HCT116 (cell line): ENCODE measurements at regions not wholly inside any gene's neighbourhood (a gene's known extent, or its start where the extent isn't known, plus 50 kb on each side); places are given as distances from the start of the nearest gene placed in this dataset.

ENCODE experiments used
- ATAC-seq: fragments of 200-7000 bp; cut with Tn5 transposase; 2 replicates; pipeline ENCODE4 v1.9.1; 2020; ENCODE audit warnings: mild to moderate bottlenecking, moderate library complexity
- BruUV-seq: library from RNA; stranded (reverse); fragments of 400-500 nt; replicated peaks from 2 replicates; lab custom pipeline; 2021; lab: Mats Ljungman, UMichigan
- CTCF ChIA-PET: fragments of 300-600 bp; sonication (Branson Sonifier 250); formaldehyde crosslinking; loops from one replicate; lab custom pipeline; 2021; ENCODE audit warnings: antibody characterized with exemption; lab: Charles Lee
- POLR2A ChIA-PET: fragments of 300-600, 350-600 bp; sonication (Branson Sonifier 250); formaldehyde crosslinking; loops from one replicate; lab custom pipeline; 2021; ENCODE audit warnings: antibody characterized with exemption; lab: Charles Lee
- RAD21 ChIA-PET, 2 experiments: fragments of 300-600 bp; sonication (Branson Sonifier 250); formaldehyde crosslinking; loops; one replicate each; lab custom pipeline; 2023; ENCODE audit warnings: low total read pairs in 2 of 2; ENCODE audit not compliant: uncharacterized antibody in 2 of 2, unreplicated experiment in 2 of 2, low non-redundant PET in 1 of 2; lab: Charles Lee
- DNase-seq: peaks from one replicate; pipeline ENCODE4 v3.0.0-alpha.2; 2010; ENCODE audit warnings: low read depth, low spot score
- H2AFZ ChIP-seq: fragments of 200-600 bp; shearing (Covaris generic), sonication (generic); 2 replicates; pipeline ENCODE4 v1.6.1; 2017; ENCODE audit warnings: low read depth, mixed run types, mixed read lengths, antibody characterized with exemption, low read length; ENCODE audit not compliant: poor library complexity, severe bottlenecking
- H3K27ac ChIP-seq: 2 replicates; pipeline ENCODE4 v1.5.1; 2012; ENCODE audit warnings: low read depth, low read length
- H3K27me3 ChIP-seq: fragments of 200-600 bp; sonication (generic); 2 replicates; pipeline ENCODE4 v1.6.1; 2016; ENCODE audit warnings: mixed run types, low read length, mixed read lengths; ENCODE audit not compliant: insufficient read depth
- H3K36me3 ChIP-seq, 2 experiments: fragments of 200-500 bp in 1 of 2; fragments of 200-600 bp in 1 of 2; sonication (Bioruptor generic) in 1 of 2; sonication (generic) in 1 of 2; 2 replicates each; pipeline versions ENCODE4 v1.5.1 to v1.6.1; 2014 to 2016; ENCODE audit warnings: low read length in 2 of 2, inconsistent platforms in 1 of 2, mixed read lengths in 1 of 2, mixed run types in 1 of 2; ENCODE audit not compliant: insufficient read depth in 2 of 2, control insufficient read depth in 1 of 2
- H3K4me1 ChIP-seq, 2 experiments: fragments of 200-600 bp in 1 of 2; sonication (generic) in 1 of 2; 2 replicates each; pipeline versions ENCODE4 v1.5.1 to v1.6.1; 2012 to 2017; ENCODE audit warnings: low read length in 2 of 2, inconsistent platforms in 1 of 2, mild to moderate bottlenecking in 1 of 2, mixed read lengths in 1 of 2, mixed run types in 1 of 2, moderate library complexity in 1 of 2; ENCODE audit not compliant: insufficient read depth in 2 of 2, control insufficient read depth in 1 of 2
- H3K4me2 ChIP-seq: fragments of 200-600 bp; sonication (generic); 2 replicates; pipeline ENCODE4 v1.6.1; 2017; ENCODE audit warnings: mixed run types, low read length, mixed read lengths
- H3K4me3 ChIP-seq, 2 experiments: fragments of 200-600 bp in 1 of 2; sonication (generic) in 1 of 2; replicated peaks in 1 of 2; 2 replicates each; pipeline ENCODE4 v1.5.1; 2011 to 2016; ENCODE audit warnings: low read length in 2 of 2, control low read depth in 1 of 2, low read depth in 1 of 2, mild to moderate bottlenecking in 1 of 2, mixed read lengths in 1 of 2, mixed run types in 1 of 2
- H3K79me2 ChIP-seq: fragments of 200-600 bp; sonication (generic); 2 replicates; pipeline ENCODE4 v1.6.1; 2017; ENCODE audit warnings: mild to moderate bottlenecking, mixed run types, low read length, moderate library complexity, mixed read lengths; ENCODE audit not compliant: insufficient read depth
- H3K9ac ChIP-seq: fragments of 200-600 bp; sonication (generic); 2 replicates; pipeline ENCODE4 v1.6.1; 2016; ENCODE audit warnings: low read length, mixed read lengths
- H3K9me2 ChIP-seq: fragments of 200-600 bp; sonication (generic), shearing (Covaris generic); 2 replicates; pipeline ENCODE4 v1.6.1; 2017; ENCODE audit warnings: mixed run types, mild to moderate bottlenecking, moderate library complexity; ENCODE audit not compliant: insufficient read depth
- H3K9me3 ChIP-seq, 2 experiments: fragments of 200-500 bp in 1 of 2; fragments of 200-600 bp in 1 of 2; sonication (Bioruptor generic) in 1 of 2; sonication (generic) in 1 of 2; 2 replicates each; pipeline ENCODE4 v1.6.1; 2014 to 2017; ENCODE audit warnings: low read length in 2 of 2, mixed read lengths in 2 of 2, inconsistent platforms in 1 of 2, low read depth in 1 of 2, mild to moderate bottlenecking in 1 of 2, mixed run types in 1 of 2, moderate library complexity in 1 of 2; ENCODE audit not compliant: control insufficient read depth in 1 of 2, insufficient read depth in 1 of 2
- H4K20me1 ChIP-seq: fragments of 200-600 bp; sonication (generic), shearing (Covaris generic); 2 replicates; pipeline ENCODE4 v1.6.1; 2017; ENCODE audit warnings: mixed run types, mild to moderate bottlenecking, moderate library complexity; ENCODE audit not compliant: insufficient read depth
- EZH2phosphoT487 ChIP-seq: fragments of 200-600 bp; IDR thresholded peaks from 2 replicates; pipeline ENCODE4 v1.6.1; 2018; ENCODE audit warnings: antibody characterized with exemption, borderline replicate concordance
- FOSL1 ChIP-seq: IDR thresholded peaks from 2 replicates; pipeline ENCODE4 v1.6.1; 2012; ENCODE audit warnings: low read depth
- intact Hi-C: fragments of 100-400 bp; cut with micrococcal nuclease; formaldehyde crosslinking; loops from 2 replicates; pipeline ENCODE4 v1.10.0; 2022
- TF ChIP-seq, protein P1 (sequence below), 3 experiments: fragments of 200-600 bp in 1 of 3; sonication (generic) in 1 of 3; IDR thresholded peaks in 2 of 3; conservative IDR thresholded peaks in 1 of 3; 2 replicates each; pipeline ENCODE4 v1.5.1; 2012 to 2017; ENCODE audit warnings: low read depth in 2 of 3, low read length in 2 of 3, antibody characterized with exemption in 1 of 3, borderline replicate concordance in 1 of 3, control low read depth in 1 of 3, mild to moderate bottlenecking in 1 of 3, mixed read lengths in 1 of 3, mixed run types in 1 of 3, moderate library complexity in 1 of 3; ENCODE audit not compliant: insufficient read depth in 1 of 3

DNA sequence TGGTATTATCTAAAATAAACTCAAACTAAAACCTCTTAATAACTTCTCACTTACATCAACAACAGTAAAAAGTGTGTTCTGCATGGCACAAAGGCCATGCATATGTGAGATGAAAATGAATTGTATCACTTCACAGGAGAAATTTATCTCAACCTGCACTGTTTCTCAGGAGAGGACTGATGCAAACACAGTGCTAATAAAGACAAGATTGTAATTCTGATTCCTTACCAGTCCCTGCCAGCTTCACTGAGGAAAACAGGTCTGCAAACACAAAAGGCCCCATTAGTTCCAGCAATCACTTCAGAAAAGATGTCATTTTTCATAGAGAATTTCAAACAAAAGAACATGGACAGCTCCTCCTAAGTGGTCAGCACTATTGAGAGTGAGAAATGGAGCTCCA lies 117.3 kb upstream of the PDE4D start:
- BruUV-seq: no TSS peak
- no peak for ATAC-seq

DNA sequence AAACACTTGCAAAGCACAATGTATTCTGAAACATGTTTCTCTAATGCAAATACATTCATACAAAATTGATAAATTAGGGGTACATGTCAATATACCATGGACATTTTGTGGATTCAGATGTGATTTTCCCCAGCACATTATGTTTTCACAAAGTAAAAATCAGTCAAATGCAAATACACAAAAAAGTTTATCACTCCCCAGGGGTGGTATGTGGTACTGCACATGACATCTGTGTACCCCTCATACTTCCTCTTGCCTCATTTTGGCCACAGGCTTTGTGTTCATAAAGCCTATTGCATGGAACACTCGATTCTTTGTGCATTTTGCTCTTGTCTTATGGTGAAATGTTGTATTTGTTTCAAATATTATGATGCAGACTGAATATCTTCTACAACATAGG lies 116.8 kb upstream of the PDE4D start:
- RAD21 ChIA-PET: no interaction called here
- H4K20me1 ChIP-seq: no peaks in the 10 kb centered on the region
- intact Hi-C loops: no loop called here
- H3K4me3 ChIP-seq: no peak overlapping the region
- DNase-seq: no peak
- ATAC-seq: no peak
- no peak overlapping the region for H3K27ac ChIP-seq
- H3K9me3 ChIP-seq: no peaks in the 10 kb centered on the region
- TF ChIP-seq EZH2phosphoT487: no peak
- TF ChIP-seq, protein P1, sequence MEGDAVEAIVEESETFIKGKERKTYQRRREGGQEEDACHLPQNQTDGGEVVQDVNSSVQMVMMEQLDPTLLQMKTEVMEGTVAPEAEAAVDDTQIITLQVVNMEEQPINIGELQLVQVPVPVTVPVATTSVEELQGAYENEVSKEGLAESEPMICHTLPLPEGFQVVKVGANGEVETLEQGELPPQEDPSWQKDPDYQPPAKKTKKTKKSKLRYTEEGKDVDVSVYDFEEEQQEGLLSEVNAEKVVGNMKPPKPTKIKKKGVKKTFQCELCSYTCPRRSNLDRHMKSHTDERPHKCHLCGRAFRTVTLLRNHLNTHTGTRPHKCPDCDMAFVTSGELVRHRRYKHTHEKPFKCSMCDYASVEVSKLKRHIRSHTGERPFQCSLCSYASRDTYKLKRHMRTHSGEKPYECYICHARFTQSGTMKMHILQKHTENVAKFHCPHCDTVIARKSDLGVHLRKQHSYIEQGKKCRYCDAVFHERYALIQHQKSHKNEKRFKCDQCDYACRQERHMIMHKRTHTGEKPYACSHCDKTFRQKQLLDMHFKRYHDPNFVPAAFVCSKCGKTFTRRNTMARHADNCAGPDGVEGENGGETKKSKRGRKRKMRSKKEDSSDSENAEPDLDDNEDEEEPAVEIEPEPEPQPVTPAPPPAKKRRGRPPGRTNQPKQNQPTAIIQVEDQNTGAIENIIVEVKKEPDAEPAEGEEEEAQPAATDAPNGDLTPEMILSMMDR (IDR thresholded peaks at IDR 0.05 in 2 of 3, conservative IDR thresholded peaks at IDR 0.05 in 1 of 3; ENCODE audit: borderline replicate concordance in 1 of 3, insufficient read depth in 1 of 3, low read depth in 2 of 3, low read length in 2 of 3): peak in 1 of 3 experiments; percentile 43; a peak in 2 of 6 replicates
- TF ChIP-seq, all 23 proteins: peak for 1
- no peaks in the 10 kb centered on the region for H3K36me3 ChIP-seq
- no peak overlapping the region for H3K4me2 ChIP-seq
- H3K9me2 ChIP-seq: no peaks in the 10 kb centered on the region
- H2AFZ ChIP-seq: no peak overlapping the region
- BruUV-seq: no TSS peak
- no peaks in the 10 kb centered on the region for H3K4me1 ChIP-seq
- no peaks in the 10 kb centered on the region for H3K27me3 ChIP-seq
- no peaks in the 10 kb centered on the region for H3K79me2 ChIP-seq
- CTCF ChIA-PET: no interaction called here
- no peak overlapping the region for H3K9ac ChIP-seq
- POLR2A ChIA-PET: no interaction called here

More for the DNA sequence above, 117.3 kb upstream of the PDE4D start:
- Histone ChIP-seq H3K27me3 (no peaks in the 10 kb centered on the region), H3K27ac (no peak overlapping the region), H3K9ac (no peak overlapping the region), H3K9me3 (no peaks in the 10 kb centered on the region), H4K20me1 (no peaks in the 10 kb centered on the region), H3K4me1 (no peaks in the 10 kb centered on the region), H3K79me2 (no peaks in the 10 kb centered on the region), H3K9me2 (no peaks in the 10 kb centered on the region), H2AFZ (no peak overlapping the region), H3K36me3 (no peaks in the 10 kb centered on the region), H3K4me3 (no peak overlapping the region), H3K4me2 (no peak overlapping the region)
- no peak for TF ChIP-seq FOSL1
- intact Hi-C loops: no loop called here
- CTCF ChIA-PET: no interaction called here
- POLR2A ChIA-PET: no interaction called here
- no peak for DNase-seq
- RAD21 ChIA-PET: no interaction called here
